ENCODE measurements at regions not wholly inside any gene's neighbourhood (a gene's known extent, or its start where the extent isn't known, plus 50 kb on each side); places are given as distances from the start of the nearest gene placed in this dataset.

GRCh38 chr18:38898167-38898566 is 1332.6 kb upstream of the CELF4 start:
- TF ChIP-seq CTCF (IDR thresholded peaks at IDR 0.05; ENCODE audit: low read depth, low read length), result no peak
- TF ChIP-seq POLR2A (IDR thresholded peaks at IDR 0.05; ENCODE audit: extremely low read depth, insufficient read length), result no peak
